ENCODE measurements at regions not wholly inside any gene's neighbourhood (a gene's known extent, or its start where the extent isn't known, plus 50 kb on each side); places are given as distances from the start of the nearest gene placed in this dataset.
"Not testable (repeated sequence)": the region's sequence is repeated elsewhere in the genome, so short reads cannot be mapped to it uniquely, and the experiment has no call there.

GRCh38 chr5:110879675-110880074 lies 140.9 kb downstream of the SLC25A46 start:
- FAIRE-seq (no peak), DNase-seq (ENCODE audit: low read depth) (no peak)
- TF ChIP-seq CTCF (IDR thresholded peaks at IDR 0.05; ENCODE audit: insufficient read depth, low read depth, low read length) (no peak), EZH2 (IDR thresholded peaks at IDR 0.05; ENCODE audit: insufficient read depth, low read length) (no peak)
- no peaks in the 10 kb centered on the region for H3K4me1 ChIP-seq (ENCODE audit: insufficient read depth, low read length)
- H3K4me3 ChIP-seq (ENCODE audit: insufficient read depth, low read depth, low read length), result no peak overlapping the region
- Mint-ChIP-seq H3K4me3 (ENCODE audit: unreplicated experiment) (no peak overlapping the region), H3K9me3 (ENCODE audit: unreplicated experiment) (peaks cover 3% of the 10 kb centered on the region), H3K27ac (ENCODE audit: unreplicated experiment) (no peak overlapping the region), H3K4me1 (ENCODE audit: low read depth, unreplicated experiment) (no peaks in the 10 kb centered on the region), H3K27me3 (ENCODE audit: low read depth, unreplicated experiment) (no peaks in the 10 kb centered on the region), H3K36me3 (ENCODE audit: low read depth, unreplicated experiment) (no peaks in the 10 kb centered on the region)
- no peak overlapping the region for H2AFZ ChIP-seq (ENCODE audit: low read depth, low read length)
- H3K9me3 ChIP-seq (ENCODE audit: insufficient read depth, low read depth, low read length), result no peaks in the 10 kb centered on the region
- no peaks in the 10 kb centered on the region for H4K20me1 ChIP-seq (ENCODE audit: insufficient read depth, low read length)
- H3K79me2 ChIP-seq (ENCODE audit: insufficient read depth, low read length), result no peaks in the 10 kb centered on the region
- no peak overlapping the region for H3K4me2 ChIP-seq (ENCODE audit: low read length)
- H3K36me3 ChIP-seq (ENCODE audit: insufficient read depth, low read length), result no peaks in the 10 kb centered on the region
- H3K27me3 ChIP-seq (ENCODE audit: insufficient read depth, low read length), result no peaks in the 10 kb centered on the region
- H3K27ac ChIP-seq (ENCODE audit: low read depth, low read length), result no peak overlapping the region
- H3K9ac ChIP-seq (ENCODE audit: low read length), result no peak overlapping the region

- no peaks in the 10 kb centered on the region for H3K4me1 ChIP-seq (ENCODE audit: insufficient read depth, low read length)
- no peaks in the 10 kb centered on the region for H3K4me1 Mint-ChIP-seq (ENCODE audit: low read depth, unreplicated experiment)
- DNase-seq (ENCODE audit: low read depth) (peak; percentile 92), FAIRE-seq (no peak)
- H4K20me1 ChIP-seq (ENCODE audit: insufficient read depth, low read length), result no peaks in the 10 kb centered on the region
- no peaks in the 10 kb centered on the region for H3K27me3 Mint-ChIP-seq (ENCODE audit: low read depth, unreplicated experiment)
- no peak overlapping the region for H3K27ac Mint-ChIP-seq (ENCODE audit: unreplicated experiment)
- H2AFZ ChIP-seq (ENCODE audit: low read depth, low read length), result no peak overlapping the region
- H3K9me3 Mint-ChIP-seq (ENCODE audit: unreplicated experiment), result peaks cover 3% of the 10 kb centered on the region
- H3K36me3 Mint-ChIP-seq (ENCODE audit: low read depth, unreplicated experiment), result no peaks in the 10 kb centered on the region
- H3K36me3 ChIP-seq (ENCODE audit: insufficient read depth, low read length), result no peaks in the 10 kb centered on the region
- H3K4me3 ChIP-seq (ENCODE audit: insufficient read depth, low read depth, low read length), result no peak overlapping the region
- H3K9ac ChIP-seq (ENCODE audit: low read length), result no peak overlapping the region
- H3K9me3 ChIP-seq (ENCODE audit: insufficient read depth, low read depth, low read length), result no peaks in the 10 kb centered on the region
- no peaks in the 10 kb centered on the region for H3K79me2 ChIP-seq (ENCODE audit: insufficient read depth, low read length)
- no peak for TF ChIP-seq CTCF (IDR thresholded peaks at IDR 0.05; ENCODE audit: insufficient read depth, low read depth, low read length)
- no peak for TF ChIP-seq EZH2 (IDR thresholded peaks at IDR 0.05; ENCODE audit: insufficient read depth, low read length)
- no peak overlapping the region for H3K27ac ChIP-seq (ENCODE audit: low read depth, low read length)
- no peaks in the 10 kb centered on the region for H3K27me3 ChIP-seq (ENCODE audit: insufficient read depth, low read length)
- H3K4me2 ChIP-seq (ENCODE audit: low read length), result peak overlapping the region; percentile 40
- H3K4me3 Mint-ChIP-seq (ENCODE audit: unreplicated experiment), result no peak overlapping the region
Observed at GRCh38 chr5:110880413-110880812, 141.6 kb downstream of the SLC25A46 start.

GRCh38 chr5:110884005-110884404 lies 145.2 kb downstream of the SLC25A46 start:
- no peaks in the 10 kb centered on the region for H3K79me2 ChIP-seq (ENCODE audit: insufficient read depth, low read length)
- no peak overlapping the region for H2AFZ ChIP-seq (ENCODE audit: low read depth, low read length)
- H3K36me3 Mint-ChIP-seq (ENCODE audit: low read depth, unreplicated experiment), result no peaks in the 10 kb centered on the region
- H3K27ac Mint-ChIP-seq (ENCODE audit: unreplicated experiment), result no peak overlapping the region
- no peaks in the 10 kb centered on the region for H3K36me3 ChIP-seq (ENCODE audit: insufficient read depth, low read length)
- H3K4me2 ChIP-seq (ENCODE audit: low read length), result no peak overlapping the region
- H3K4me3 Mint-ChIP-seq (ENCODE audit: unreplicated experiment), result no peak overlapping the region
- no peak overlapping the region for H3K27ac ChIP-seq (ENCODE audit: low read depth, low read length)
- DNase-seq (ENCODE audit: low read depth) (peak; percentile 37), FAIRE-seq (no peak)
- H3K9me3 Mint-ChIP-seq (ENCODE audit: unreplicated experiment), result peaks cover 3% of the 10 kb centered on the region
- H3K9ac ChIP-seq (ENCODE audit: low read length), result no peak overlapping the region
- no peak for TF ChIP-seq CTCF (IDR thresholded peaks at IDR 0.05; ENCODE audit: insufficient read depth, low read depth, low read length)
- no peak for TF ChIP-seq EZH2 (IDR thresholded peaks at IDR 0.05; ENCODE audit: insufficient read depth, low read length)
- H3K9me3 ChIP-seq (ENCODE audit: insufficient read depth, low read depth, low read length), result no peaks in the 10 kb centered on the region
- H3K4me1 Mint-ChIP-seq (ENCODE audit: low read depth, unreplicated experiment), result no peaks in the 10 kb centered on the region
- H3K27me3 ChIP-seq (ENCODE audit: insufficient read depth, low read length), result no peaks in the 10 kb centered on the region
- no peaks in the 10 kb centered on the region for H3K4me1 ChIP-seq (ENCODE audit: insufficient read depth, low read length)
- no peaks in the 10 kb centered on the region for H4K20me1 ChIP-seq (ENCODE audit: insufficient read depth, low read length)
- H3K4me3 ChIP-seq (ENCODE audit: insufficient read depth, low read depth, low read length), result no peak overlapping the region
- H3K27me3 Mint-ChIP-seq (ENCODE audit: low read depth, unreplicated experiment), result no peaks in the 10 kb centered on the region

GRCh38 chr5:110887170-110887569 lies 148.4 kb downstream of the SLC25A46 start:
- not testable (repeated sequence) for H3K9me3 ChIP-seq (ENCODE audit: insufficient read depth, low read depth, low read length); H3K4me3 ChIP-seq (ENCODE audit: insufficient read depth, low read depth, low read length); H3K9ac ChIP-seq (ENCODE audit: low read length); H2AFZ ChIP-seq (ENCODE audit: low read depth, low read length); H3K27me3 ChIP-seq (ENCODE audit: insufficient read depth, low read length); H4K20me1 ChIP-seq (ENCODE audit: insufficient read depth, low read length); H3K27ac Mint-ChIP-seq (ENCODE audit: unreplicated experiment); H3K27ac ChIP-seq (ENCODE audit: low read depth, low read length); FAIRE-seq; H3K4me3 Mint-ChIP-seq (ENCODE audit: unreplicated experiment); H3K79me2 ChIP-seq (ENCODE audit: insufficient read depth, low read length); DNase-seq (ENCODE audit: low read depth); H3K4me1 ChIP-seq (ENCODE audit: insufficient read depth, low read length); H3K4me1 Mint-ChIP-seq (ENCODE audit: low read depth, unreplicated experiment); H3K36me3 Mint-ChIP-seq (ENCODE audit: low read depth, unreplicated experiment); H3K4me2 ChIP-seq (ENCODE audit: low read length); H3K27me3 Mint-ChIP-seq (ENCODE audit: low read depth, unreplicated experiment); H3K9me3 Mint-ChIP-seq (ENCODE audit: unreplicated experiment); H3K36me3 ChIP-seq (ENCODE audit: insufficient read depth, low read length)

Data from astrocyte (in vitro differentiated cells and primary cell).